HFFc6 (cell line): ENCODE measurements at regions not wholly inside any gene's neighbourhood (a gene's known extent, or its start where the extent isn't known, plus 50 kb on each side); places are given as distances from the start of the nearest gene placed in this dataset.

Experiments used
- DNase-seq: peaks from one replicate; pipeline ENCODE4 v3.0.0-alpha.2; 2018
- H3K27ac Mint-ChIP-seq: 2 replicates; pipeline ENCODE4 v1.8.0; 2020; ENCODE audit warnings: mild to moderate bottlenecking, mixed read lengths
- H3K27me3 Mint-ChIP-seq: 2 replicates; pipeline ENCODE4 v1.8.0; 2021; ENCODE audit warnings: mild to moderate bottlenecking, moderate library complexity, mixed read lengths; ENCODE audit not compliant: insufficient read depth
- H3K36me3 Mint-ChIP-seq: 2 replicates; pipeline ENCODE4 v1.8.0; 2021; ENCODE audit warnings: low read depth, mixed read lengths
- H3K4me1 Mint-ChIP-seq: 2 replicates; pipeline ENCODE4 v1.8.0; 2020; ENCODE audit warnings: low read depth, mixed read lengths
- H3K4me3 Mint-ChIP-seq: 2 replicates; pipeline ENCODE4 v1.8.0; 2020; ENCODE audit warnings: mild to moderate bottlenecking, moderate library complexity, mixed read lengths
- H3K9me3 Mint-ChIP-seq: 2 replicates; pipeline ENCODE4 v1.8.0; 2020; ENCODE audit warnings: mild to moderate bottlenecking, mixed read lengths
- TF ChIP-seq, protein P1 (sequence below): fragments of 200-600 bp; sonication (generic); IDR thresholded peaks from 2 replicates; pipeline ENCODE4 v1.5.0; 2021; ENCODE audit warnings: antibody characterized with exemption, mild to moderate bottlenecking

DNA sequence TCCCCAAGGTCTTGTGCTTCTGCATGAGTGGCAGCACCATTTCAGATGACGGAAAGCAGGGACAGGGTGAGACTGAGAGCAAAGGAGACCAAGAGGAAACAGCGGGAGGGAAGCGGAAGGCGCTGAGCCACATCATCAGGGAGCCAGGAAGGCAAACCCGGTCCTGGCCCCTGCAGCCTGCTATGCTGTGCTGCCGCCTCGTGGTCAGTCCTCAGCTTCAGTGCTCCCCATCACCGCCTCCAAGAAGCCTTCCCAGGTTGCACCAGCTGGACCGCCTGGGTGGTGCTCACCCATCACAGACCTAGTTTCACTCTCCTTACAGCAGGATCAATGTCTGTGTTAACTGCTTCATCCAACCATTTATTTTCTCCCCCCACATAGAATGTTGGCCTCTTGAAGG lies 73.0 kb upstream of the PHF21B start:
- Mint-ChIP-seq H3K9me3 (peaks cover 6% of the 10 kb centered on the region), H3K27me3 (peaks cover 29% of the 10 kb centered on the region)

DNA sequence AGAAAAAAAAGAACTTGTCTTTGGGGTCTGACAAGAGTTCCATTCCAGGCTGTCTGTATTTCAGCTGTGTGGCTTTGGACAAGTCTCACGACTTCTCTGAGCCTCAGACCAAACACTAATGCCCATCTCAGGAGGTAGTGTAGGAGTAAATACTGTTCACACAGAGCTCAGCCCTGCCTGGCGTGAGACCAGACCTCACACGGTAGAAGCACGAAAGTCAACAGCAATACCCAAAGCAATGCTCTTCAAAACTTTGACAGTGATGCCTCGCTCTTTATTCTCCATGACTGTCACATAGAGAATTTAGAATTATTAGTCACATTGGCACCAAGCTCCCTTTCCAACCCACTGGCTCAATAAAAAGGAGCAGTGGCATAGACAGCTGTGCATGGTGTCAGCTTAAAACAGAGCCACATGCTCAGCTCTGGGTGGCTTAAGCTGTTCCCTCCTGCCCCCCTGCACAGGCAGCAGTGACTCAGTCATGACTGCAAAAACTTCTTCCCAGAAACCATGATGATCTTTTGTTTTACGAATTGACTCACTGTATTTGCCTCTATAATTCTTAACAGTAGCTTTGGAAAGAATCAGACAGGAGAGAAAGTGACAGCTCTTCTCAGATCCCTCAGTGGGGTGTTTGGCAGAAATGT lies 74.0 kb upstream of the PHF21B start:
- H3K27me3 Mint-ChIP-seq: peaks cover 27% of the 10 kb centered on the region
- peaks cover 6% of the 10 kb centered on the region for H3K9me3 Mint-ChIP-seq
- peaks cover 23% of the 10 kb centered on the region for H3K4me1 Mint-ChIP-seq
- TF ChIP-seq, protein P1, sequence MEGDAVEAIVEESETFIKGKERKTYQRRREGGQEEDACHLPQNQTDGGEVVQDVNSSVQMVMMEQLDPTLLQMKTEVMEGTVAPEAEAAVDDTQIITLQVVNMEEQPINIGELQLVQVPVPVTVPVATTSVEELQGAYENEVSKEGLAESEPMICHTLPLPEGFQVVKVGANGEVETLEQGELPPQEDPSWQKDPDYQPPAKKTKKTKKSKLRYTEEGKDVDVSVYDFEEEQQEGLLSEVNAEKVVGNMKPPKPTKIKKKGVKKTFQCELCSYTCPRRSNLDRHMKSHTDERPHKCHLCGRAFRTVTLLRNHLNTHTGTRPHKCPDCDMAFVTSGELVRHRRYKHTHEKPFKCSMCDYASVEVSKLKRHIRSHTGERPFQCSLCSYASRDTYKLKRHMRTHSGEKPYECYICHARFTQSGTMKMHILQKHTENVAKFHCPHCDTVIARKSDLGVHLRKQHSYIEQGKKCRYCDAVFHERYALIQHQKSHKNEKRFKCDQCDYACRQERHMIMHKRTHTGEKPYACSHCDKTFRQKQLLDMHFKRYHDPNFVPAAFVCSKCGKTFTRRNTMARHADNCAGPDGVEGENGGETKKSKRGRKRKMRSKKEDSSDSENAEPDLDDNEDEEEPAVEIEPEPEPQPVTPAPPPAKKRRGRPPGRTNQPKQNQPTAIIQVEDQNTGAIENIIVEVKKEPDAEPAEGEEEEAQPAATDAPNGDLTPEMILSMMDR: no peak
- no peak overlapping the region for H3K4me3 Mint-ChIP-seq
- DNase-seq: peak; percentile 48
- no peak overlapping the region for H3K27ac Mint-ChIP-seq
- H3K36me3 Mint-ChIP-seq: peaks cover 6% of the 10 kb centered on the region

More for the DNA sequence above, 73.0 kb upstream of the PHF21B start:
- DNase-seq: no peak
- Mint-ChIP-seq H3K36me3 (peaks cover 6% of the 10 kb centered on the region), H3K27ac (no peak overlapping the region), H3K4me1 (peaks cover 23% of the 10 kb centered on the region), H3K4me3 (no peak overlapping the region)
- TF ChIP-seq, protein P1: peak; percentile 72

DNA sequence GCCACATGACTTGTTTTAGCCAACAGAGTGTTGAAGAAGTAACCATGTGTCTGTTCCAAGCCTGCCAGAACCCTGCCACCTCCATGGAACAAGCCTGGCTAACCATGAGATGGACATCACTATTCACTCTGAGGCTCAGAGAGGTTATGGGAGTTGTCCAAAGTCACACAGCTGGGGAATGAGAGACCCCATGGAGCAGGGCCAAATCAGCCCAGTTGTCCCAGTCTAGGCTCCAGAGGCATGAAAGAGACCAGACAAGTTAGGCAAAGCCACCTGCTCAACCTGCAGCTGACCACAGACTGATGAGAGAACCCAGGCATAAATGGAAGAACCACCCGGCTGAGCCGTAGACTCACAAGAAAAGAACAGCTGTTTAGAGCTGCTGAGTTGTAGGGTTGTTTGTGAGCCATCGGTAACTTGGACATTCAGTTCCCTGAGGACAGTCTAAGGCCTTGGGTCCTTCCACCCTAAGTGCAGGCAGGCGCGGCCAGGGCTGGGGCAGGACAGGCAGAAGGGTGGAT lies 74.7 kb upstream of the PHF21B start:
- Mint-ChIP-seq H3K9me3 (peaks cover 6% of the 10 kb centered on the region), H3K27ac (no peak overlapping the region), H3K4me1 (peaks cover 23% of the 10 kb centered on the region), H3K36me3 (peaks cover 6% of the 10 kb centered on the region), H3K4me3 (no peak overlapping the region), H3K27me3 (peaks cover 26% of the 10 kb centered on the region)
- TF ChIP-seq, protein P1: no peak
- DNase-seq: no peak

DNA sequence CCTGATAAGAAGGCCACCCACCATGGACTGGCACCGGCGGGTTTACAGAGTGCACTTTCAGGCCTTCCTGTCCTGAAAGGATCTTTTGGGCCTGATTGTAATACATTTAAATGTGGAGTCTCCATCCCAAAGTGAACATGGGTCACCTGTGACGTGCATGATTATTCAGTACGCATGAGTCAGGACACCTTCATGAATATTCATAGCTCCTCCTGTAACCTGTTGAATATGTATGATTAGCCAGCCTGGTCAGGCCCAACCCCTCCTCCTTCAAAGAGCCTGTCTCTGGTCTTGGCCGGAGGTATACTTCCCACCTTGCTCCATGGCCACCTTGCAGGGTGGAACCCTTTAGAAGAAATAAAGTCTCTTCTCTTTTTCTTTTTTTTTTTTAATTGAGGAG lies 75.9 kb upstream of the NUP50 start:
- no peak overlapping the region for H3K4me3 Mint-ChIP-seq
- DNase-seq: no peak
- H3K4me1 Mint-ChIP-seq: peaks cover 14% of the 10 kb centered on the region
- TF ChIP-seq, protein P1: no peak
- no peak overlapping the region for H3K27ac Mint-ChIP-seq
- H3K9me3 Mint-ChIP-seq: 0 out of 2 replicates have a peak, but pooled peaks cover 6% of the 10 kb centered on the region
- H3K36me3 Mint-ChIP-seq: no peaks in the 10 kb centered on the region
- peaks cover 28% of the 10 kb centered on the region for H3K27me3 Mint-ChIP-seq

DNA sequence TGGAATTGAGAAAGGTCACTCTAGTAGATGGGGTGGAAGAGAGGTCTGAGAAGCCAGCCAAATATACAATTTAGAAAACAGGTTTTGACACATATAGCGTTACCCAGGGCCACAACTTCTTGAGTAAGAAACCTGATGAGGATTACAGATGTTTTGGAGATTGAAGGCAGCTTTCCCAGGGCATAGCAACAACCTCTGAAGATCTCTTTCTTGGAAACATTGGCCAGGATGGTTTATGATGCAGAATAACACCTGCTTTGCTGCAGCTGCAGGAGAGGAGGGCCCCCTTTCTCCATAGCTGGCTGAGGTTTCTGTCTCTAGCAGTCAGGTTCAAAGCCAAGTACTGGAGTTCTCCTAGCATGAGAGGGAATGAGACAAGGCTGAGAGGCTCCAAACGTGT lies 75.1 kb upstream of the NUP50 start:
- Mint-ChIP-seq H3K9me3 (peaks cover 6% of the 10 kb centered on the region; the same call in 1 of the 2 replicates), H3K36me3 (no peaks in the 10 kb centered on the region), H3K27me3 (peaks cover 30% of the 10 kb centered on the region), H3K4me1 (peaks cover 11% of the 10 kb centered on the region), H3K4me3 (no peak overlapping the region), H3K27ac (no peak overlapping the region)
- DNase-seq: no peak
- TF ChIP-seq, protein P1: no peak
